ENCODE measurements at regions not wholly inside any gene's neighbourhood (a gene's known extent, or its start where the extent isn't known, plus 50 kb on each side); places are given as distances from the start of the nearest gene placed in this dataset.

DNA sequence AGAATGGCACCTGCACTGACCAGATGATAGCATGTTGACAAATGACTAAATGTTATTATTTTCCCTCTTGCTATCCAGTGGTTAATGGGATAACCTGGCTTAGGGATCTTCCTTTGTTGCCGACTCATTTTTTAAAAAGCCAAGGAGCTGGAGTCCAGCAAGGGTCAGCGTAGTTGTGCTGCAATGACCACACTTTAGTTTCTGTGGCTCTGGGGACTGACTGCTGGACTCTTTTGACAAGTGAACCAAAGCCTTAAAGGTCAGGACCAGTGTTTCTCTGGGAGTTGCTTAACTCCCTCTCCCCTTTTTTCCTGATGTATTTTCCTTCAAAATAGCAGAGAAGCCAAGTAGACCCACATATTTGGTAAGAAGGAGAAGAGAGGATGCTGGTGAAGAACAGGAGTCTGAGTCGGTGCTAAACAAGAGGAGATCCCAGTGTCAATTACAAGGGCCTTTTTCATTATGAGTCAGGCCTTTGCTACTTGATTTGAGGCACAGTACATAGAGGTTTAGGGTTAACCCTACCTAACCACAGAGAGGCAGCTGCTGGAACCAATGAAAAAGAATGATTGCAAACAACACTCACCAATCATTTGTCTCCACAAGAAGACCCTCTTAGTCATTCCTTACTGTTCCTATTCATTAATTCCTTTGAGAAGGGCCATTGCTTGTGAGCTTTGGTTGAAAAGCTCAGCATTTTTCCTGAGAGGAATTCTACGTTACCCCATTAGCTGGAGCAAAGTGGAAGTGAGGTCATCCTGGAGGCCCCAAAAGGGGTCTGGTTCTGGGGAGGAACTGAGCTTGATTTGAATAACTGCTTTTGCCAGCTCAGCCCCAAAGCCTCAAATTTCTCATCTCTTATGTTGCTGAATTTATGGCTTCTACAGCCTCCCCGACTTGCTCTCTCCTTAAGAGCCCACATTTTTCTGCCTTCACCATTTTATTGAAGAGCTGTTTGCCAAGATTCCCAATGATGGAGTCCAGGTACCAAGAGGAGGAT lies 137.6 kb upstream of the HNMT start:
- no peak for DNase-seq

DNA sequence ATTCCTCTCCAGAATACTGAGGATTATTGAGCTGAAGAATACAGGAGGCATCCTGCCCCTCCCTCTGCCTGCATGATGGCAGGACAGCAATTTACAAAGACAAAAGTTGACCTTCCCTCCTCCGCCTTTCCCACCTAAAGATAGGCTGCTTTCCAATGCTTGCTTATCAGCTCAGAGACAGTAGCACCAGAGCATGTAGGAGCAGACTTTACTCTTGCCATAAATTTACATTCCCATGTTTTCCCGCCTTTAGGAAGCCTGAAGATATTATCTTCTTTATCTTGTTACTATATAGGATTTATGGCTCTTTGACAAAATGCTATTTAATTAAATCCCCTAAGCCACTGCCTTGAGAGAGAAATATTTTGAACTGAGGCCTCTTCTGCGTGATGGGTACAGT lies 135.6 kb upstream of the HNMT start:
- DNase-seq: no peak

DNA sequence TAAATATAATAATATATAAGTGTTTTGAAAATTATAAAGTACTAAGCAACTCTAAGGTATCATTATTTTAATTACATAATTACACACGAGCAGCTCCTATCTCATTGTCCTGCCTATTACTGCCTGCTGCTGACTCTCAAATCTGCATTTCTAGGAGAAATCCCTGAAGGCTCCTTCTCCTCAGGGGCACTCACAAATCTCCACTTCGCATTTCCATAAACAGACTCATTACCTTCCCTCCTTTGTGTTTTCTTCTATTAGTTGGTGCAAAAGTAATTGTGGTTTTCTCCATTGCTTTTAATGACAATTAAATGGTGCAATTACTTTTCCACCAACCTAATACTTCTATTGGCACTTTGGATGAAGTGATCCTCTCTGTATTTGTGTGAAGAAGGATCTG lies 135.0 kb upstream of the HNMT start:
- DNase-seq: no peak

- no peak for DNase-seq
These were observed 129.4 kb upstream of the HNMT start for GRCh38 chr2:137834760-137835379.

- DNase-seq: no peak
These were observed 127.6 kb upstream of the HNMT start for GRCh38 chr2:137836671-137837070.

- no peak for DNase-seq
These were observed 126.4 kb upstream of the HNMT start for GRCh38 chr2:137837830-137838229.

- DNase-seq: peak; percentile 37
These were observed 125.8 kb upstream of the HNMT start for GRCh38 chr2:137838255-137839092.

- no peak for DNase-seq
These were observed 121.8 kb upstream of the HNMT start for GRCh38 chr2:137842430-137842829.

GRCh38 chr2:137842952-137843351 lies 121.3 kb upstream of the HNMT start:
- no peak for DNase-seq

GRCh38 chr2:137845422-137845821 lies 118.9 kb upstream of the HNMT start:
- no peak for DNase-seq

DNA sequence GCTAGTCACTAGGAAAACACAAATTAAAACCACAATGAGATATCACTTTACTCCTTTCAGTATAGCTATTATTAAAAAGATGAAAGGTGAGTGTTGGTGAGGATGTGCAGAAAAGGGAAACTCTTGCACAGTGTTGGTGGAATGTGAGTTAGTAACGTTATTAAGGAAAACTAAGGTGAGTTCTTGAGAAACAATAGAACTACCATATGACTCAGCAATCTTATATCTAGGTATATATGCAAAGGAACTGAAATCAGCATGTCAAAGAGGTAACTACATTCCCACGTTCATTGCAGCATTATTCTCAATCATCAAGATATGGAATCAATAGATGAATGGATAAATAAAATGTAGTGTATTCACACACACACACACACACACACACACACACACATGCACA lies 117.3 kb upstream of the HNMT start:
- DNase-seq: no peak

- DNase-seq: no peak
These were observed 116.8 kb upstream of the HNMT start for GRCh38 chr2:137847443-137847842.

DNA sequence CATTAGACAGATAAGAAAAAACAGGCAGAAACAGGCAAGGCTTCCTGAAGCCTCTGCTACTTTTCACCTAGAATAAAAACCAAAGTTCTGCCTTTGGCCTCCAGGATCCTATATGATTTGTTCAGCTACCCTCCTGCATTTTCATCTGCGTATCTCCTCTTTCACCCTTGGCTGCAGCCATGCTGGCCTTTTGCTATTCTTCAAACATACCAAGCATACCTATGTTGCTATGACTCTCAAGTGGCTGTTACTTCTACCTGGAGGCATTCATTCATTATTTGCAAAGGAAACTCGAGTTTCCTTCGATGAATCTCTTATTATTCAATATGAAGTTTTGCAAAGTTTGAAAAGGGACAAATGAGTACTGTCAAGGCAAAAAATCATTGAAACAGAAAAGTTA lies 106.4 kb upstream of the HNMT start:
- DNase-seq: no peak

DNA sequence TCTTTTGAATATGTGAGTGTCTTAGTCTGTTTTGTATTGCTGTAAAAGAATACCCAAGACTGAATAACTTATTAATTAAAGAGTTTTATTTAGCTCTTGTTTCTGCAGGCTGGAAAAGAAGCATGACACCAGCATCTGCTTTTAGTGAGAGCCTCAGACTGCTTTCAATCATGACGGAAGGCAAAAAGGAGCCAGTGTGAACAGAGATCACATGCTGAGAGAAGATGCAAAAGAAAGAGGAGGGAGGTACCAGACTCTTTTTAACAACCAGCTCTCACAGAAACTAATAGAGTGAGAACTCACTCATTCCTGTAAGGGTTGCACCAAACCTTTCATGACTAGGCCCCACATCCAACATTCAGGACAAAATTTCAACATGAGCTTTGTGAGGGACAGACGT lies 101.6 kb upstream of the HNMT start:
- no peak for DNase-seq

GRCh38 chr2:137865954-137866540 lies 98.2 kb upstream of the HNMT start:
- DNase-seq: peak; percentile 30

- DNase-seq: no peak
These were observed 93.6 kb upstream of the HNMT start for GRCh38 chr2:137870682-137871081.

DNA sequence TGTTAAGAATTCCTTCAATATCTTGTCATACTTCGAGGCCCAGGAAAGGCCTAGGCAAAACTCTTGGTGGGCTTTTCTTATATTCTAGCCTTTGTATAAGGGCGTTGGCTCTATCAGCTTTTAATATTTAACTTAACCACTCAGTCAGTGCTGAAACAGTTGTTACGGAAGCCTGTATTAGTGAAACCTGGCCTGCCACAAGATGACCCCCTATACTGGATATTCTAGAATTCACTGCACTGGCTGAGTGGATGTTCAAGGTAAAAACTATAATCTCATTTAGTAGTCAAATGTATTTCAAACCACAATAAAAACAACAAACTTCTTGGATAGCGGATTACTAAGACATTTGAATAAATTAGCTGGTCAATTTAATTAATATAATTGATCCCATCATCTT lies 91.7 kb upstream of the HNMT start:
- DNase-seq: no peak

- DNase-seq: no peak
These were observed 90.6 kb upstream of the HNMT start for GRCh38 chr2:137873536-137874244.

GRCh38 chr2:137879121-137879520 lies 85.2 kb upstream of the HNMT start:
- DNase-seq: no peak

DNA sequence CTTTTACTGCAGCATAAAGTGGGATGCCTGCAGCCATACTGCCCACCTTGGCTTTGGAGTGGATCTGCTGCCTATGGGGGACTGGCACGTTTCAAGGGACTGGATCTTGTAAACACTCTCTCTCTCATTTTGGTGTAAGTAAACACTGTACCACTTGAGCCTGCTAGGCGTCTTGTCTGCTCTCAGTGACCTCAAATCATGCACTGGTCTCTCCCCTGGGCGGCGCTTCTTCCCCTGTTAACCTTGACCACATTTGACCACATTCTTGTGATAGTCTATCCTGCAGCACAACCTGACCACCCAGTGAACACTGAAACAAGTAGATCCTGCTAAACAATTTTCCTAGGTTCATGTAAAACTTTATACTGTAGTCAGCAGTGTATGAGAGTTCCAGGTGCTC lies 82.6 kb upstream of the HNMT start:
- no peak for DNase-seq

DNA sequence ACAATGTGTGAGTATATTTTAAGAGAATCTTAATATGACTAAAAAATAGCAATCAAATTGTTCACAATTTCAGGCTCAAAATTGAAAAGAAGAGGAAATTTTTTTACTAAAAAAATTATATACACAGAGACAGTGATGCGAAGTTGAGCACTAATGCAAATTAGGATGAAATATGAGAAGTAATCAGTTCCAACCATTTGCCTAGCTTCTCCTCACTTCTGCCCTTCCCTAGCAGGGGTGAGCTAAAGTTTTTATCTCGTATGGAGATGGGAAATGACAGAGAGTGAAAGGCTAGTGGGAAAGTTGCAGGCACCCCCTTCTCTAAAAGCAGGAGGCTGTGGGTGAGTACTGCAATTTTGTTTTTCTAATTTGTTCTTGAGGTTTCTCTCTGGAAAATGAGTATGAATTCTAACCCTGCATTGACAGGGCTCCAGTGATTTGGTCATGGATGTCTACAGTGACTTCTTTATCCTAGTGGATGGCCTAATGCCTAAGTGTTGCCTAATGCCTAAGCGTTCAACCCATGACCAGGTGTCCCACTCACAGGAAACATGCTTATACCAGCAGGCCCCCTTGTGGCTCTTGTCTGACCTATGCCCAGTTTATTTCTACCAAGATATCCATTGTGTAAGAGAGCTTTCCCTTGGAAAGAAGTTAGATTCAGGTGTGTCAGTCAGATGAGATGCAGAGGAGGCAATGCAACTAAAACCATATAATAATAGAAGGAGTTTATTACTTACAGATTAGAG lies 78.0 kb upstream of the HNMT start:
- DNase-seq: no peak

DNA sequence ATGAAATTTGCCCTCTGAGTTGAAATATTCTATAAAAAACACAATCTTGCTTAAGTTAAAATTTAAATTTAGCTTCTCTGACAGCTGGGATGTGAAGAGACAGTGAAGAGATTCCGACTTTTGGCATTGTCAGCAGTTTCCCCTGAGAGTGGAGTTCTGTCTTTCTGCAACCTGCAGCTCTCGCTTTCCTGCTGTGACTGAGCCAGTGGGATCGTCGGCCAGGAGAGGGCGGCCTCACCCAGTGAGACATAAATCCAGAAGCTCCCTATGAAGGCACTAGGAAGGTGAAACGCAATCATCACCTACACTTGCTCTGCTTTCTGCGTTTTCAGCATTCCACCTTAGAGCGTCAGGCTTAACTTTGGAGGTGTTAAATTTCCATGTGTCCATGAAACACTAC lies 75.4 kb upstream of the HNMT start:
- DNase-seq: peak; percentile 7
